Vagina (tissue), 2 donors: ENCODE measurements at regions not wholly inside any gene's neighbourhood (a gene's known extent, or its start where the extent isn't known, plus 50 kb on each side); places are given as distances from the start of the nearest gene placed in this dataset.

ENCODE experiments used
- CTCF ChIP-seq, 3 experiments: fragments of 450-650 bp in 2 of 3; fragments of 200-600 bp in 1 of 3; sonication (generic) in 1 of 3; IDR thresholded peaks; one replicate each; pipeline ENCODE4 v1.5.1; 2017 to 2019; ENCODE audit warnings: antibody characterized with exemption in 3 of 3, mild to moderate bottlenecking in 2 of 3, moderate library complexity in 2 of 3
- POLR2A ChIP-seq, 2 donors: fragments of 450-650 bp; IDR thresholded peaks; one replicate each; pipeline ENCODE4 v1.6.1; 2017; ENCODE audit warnings: antibody characterized with exemption in 2 of 2, mild to moderate bottlenecking in 2 of 2, moderate library complexity in 2 of 2

GRCh38 chr6:140025171-140025570, 650.7 kb upstream of the CITED2 start:
- TF ChIP-seq CTCF (IDR thresholded peaks at IDR 0.05) (no peak), POLR2A (IDR thresholded peaks at IDR 0.05) (no peak)
